GM12878 (cell line): ENCODE measurements at regions not wholly inside any gene's neighbourhood (a gene's known extent, or its start where the extent isn't known, plus 50 kb on each side); places are given as distances from the start of the nearest gene placed in this dataset.

ENCODE experiments used
- ATAC-seq: fragments of 200-7000 bp; cut with Tn5 transposase; 3 replicates; pipeline ENCODE4 v1.9.1; 2020; ENCODE audit warnings: mild to moderate bottlenecking, moderate library complexity
- BruUV-seq: library from RNA; stranded (reverse); fragments of 400-500 nt; replicated peaks from 2 replicates; lab custom pipeline; 2021; lab: Mats Ljungman, UMichigan
- CTCF ChIA-PET: fragments of 300-600 bp; sonication (Branson Sonifier 250); formaldehyde crosslinking; extraction: SDS; loops from one replicate; lab custom pipeline; 2021; ENCODE audit warnings: inconsistent platforms; lab: Yijun Ruan, JAX
- POLR2A ChIA-PET: fragments of 350-600 bp; formaldehyde crosslinking; extraction: SDS; loops from one replicate; lab custom pipeline; 2021; ENCODE audit warnings: inconsistent platforms; lab: Charles Lee
- RAD21 ChIA-PET: fragments of 300-600 bp; sonication (Branson Sonifier 250); formaldehyde crosslinking; loops from one replicate; lab custom pipeline; 2023; ENCODE audit warnings: antibody characterized with exemption; ENCODE audit not compliant: unreplicated experiment; lab: Charles Lee
- SMC1A ChIA-PET: fragments of 300-600 bp; sonication (Branson Sonifier 250); formaldehyde crosslinking; loops from one replicate; lab custom pipeline; 2023; ENCODE audit not compliant: unreplicated experiment, uncharacterized antibody; lab: Charles Lee
- DNase-seq: peaks from one replicate; pipeline ENCODE4 v3.0.0-alpha.2; 2011; ENCODE audit warnings: low read depth, low spot score
- FAIRE-seq: peaks from 3 replicates; lab custom pipeline; 2011; peaks lifted over from hg19 to GRCh38; lab: Jason Lieb, UNC
- H2AFZ ChIP-seq: 2 replicates; pipeline ENCODE4 v1.6.0; 2011; ENCODE audit warnings: low read depth, low read length, control low read depth; ENCODE audit not compliant: control insufficient read depth
- H3K27ac ChIP-seq: 2 replicates; pipeline ENCODE4 v1.5.1; 2011; ENCODE audit warnings: control low read depth; ENCODE audit not compliant: control insufficient read depth, insufficient read depth
- H3K27me3 ChIP-seq, 2 experiments: replicated peaks in 1 of 2; 2 replicates each; pipeline versions ENCODE4 v1.6.0 to v1.6.1; 2011; ENCODE audit warnings: low read length in 1 of 2; ENCODE audit not compliant: control insufficient read depth in 2 of 2, insufficient read depth in 2 of 2
- H3K36me3 ChIP-seq, 2 experiments: 2 replicates each; pipeline ENCODE4 v1.5.1; 2011; ENCODE audit warnings: low read length in 1 of 2; ENCODE audit not compliant: control insufficient read depth in 2 of 2, insufficient read depth in 2 of 2
- H3K4me1 ChIP-seq: 2 replicates; pipeline ENCODE4 v1.6.1; 2011; ENCODE audit warnings: mild to moderate bottlenecking, low read length, moderate library complexity, mixed read lengths; ENCODE audit not compliant: control insufficient read depth, insufficient read depth
- H3K4me2 ChIP-seq: 2 replicates; pipeline ENCODE4 v1.6.0; 2011; ENCODE audit warnings: control low read depth; ENCODE audit not compliant: control insufficient read depth, insufficient read depth
- H3K4me3 ChIP-seq: fragments of 200-600 bp; sonication (generic); 2 replicates; pipeline ENCODE4 v1.5.1; 2016
- H3K79me2 ChIP-seq: 2 replicates; pipeline ENCODE4 v1.6.0; 2011; ENCODE audit warnings: low read length; ENCODE audit not compliant: control insufficient read depth, insufficient read depth
- H3K9ac ChIP-seq: 2 replicates; pipeline ENCODE4 v1.8.0; 2011; ENCODE audit warnings: low read length, control low read depth, mixed read lengths; ENCODE audit not compliant: control insufficient read depth, insufficient read depth
- H3K9me3 ChIP-seq: replicated peaks from 3 replicates; pipeline ENCODE4 v1.5.1; 2011; ENCODE audit warnings: mild to moderate bottlenecking, low read length; ENCODE audit not compliant: control insufficient read depth, insufficient read depth
- H4K20me1 ChIP-seq: 2 replicates; pipeline ENCODE4 v1.6.0; 2011; ENCODE audit not compliant: control insufficient read depth, insufficient read depth
- BCL11A ChIP-seq: IDR thresholded peaks from 2 replicates; pipeline ENCODE4 v1.6.1; 2011; ENCODE audit warnings: low read depth, low read length
- CHD1 ChIP-seq: IDR thresholded peaks from 2 replicates; pipeline ENCODE4 v1.6.1; 2012; ENCODE audit warnings: low read depth, low read length, improper control_type of control experiment
- CHD4 ChIP-seq: fragments of 200-600 bp; sonication (generic); IDR thresholded peaks from 2 replicates; pipeline ENCODE4 v1.6.1; 2016; ENCODE audit warnings: mild to moderate bottlenecking
- FOXK2 ChIP-seq: fragments of 450-650 bp; IDR thresholded peaks from 2 replicates; pipeline ENCODE4 v1.6.1; 2017; ENCODE audit warnings: mild to moderate bottlenecking, moderate library complexity
- HDAC6 ChIP-seq: fragments of 200-600 bp; sonication (generic); IDR thresholded peaks from one replicate; pipeline ENCODE4 v1.8.0; 2017; ENCODE audit warnings: antibody characterized with exemption; ENCODE audit not compliant: unreplicated experiment
- MTA2 ChIP-seq: fragments of 450-650 bp; IDR thresholded peaks from 2 replicates; pipeline ENCODE4 v1.6.1; 2016; ENCODE audit warnings: low read depth, mild to moderate bottlenecking, moderate library complexity
- NR2C1 ChIP-seq: fragments of 450-650 bp; IDR thresholded peaks from 2 replicates; pipeline ENCODE4 v1.6.1; 2017; ENCODE audit warnings: antibody characterized with exemption, mild to moderate bottlenecking, moderate library complexity
- POLR2AphosphoS5 ChIP-seq: IDR thresholded peaks from 2 replicates; pipeline ENCODE4 v1.6.1; 2011; ENCODE audit warnings: mild to moderate bottlenecking, low read length, inconsistent platforms
- PRDM15 ChIP-seq: fragments of 450-650 bp; formaldehyde crosslinking; IDR thresholded peaks from 2 replicates; pipeline ENCODE4 v1.4.0; 2020; ENCODE audit warnings: mild to moderate bottlenecking, moderate library complexity
- SKIL ChIP-seq: fragments of 450-650 bp; IDR thresholded peaks from 2 replicates; pipeline ENCODE4 v1.6.1; 2017; ENCODE audit warnings: mild to moderate bottlenecking, low read depth, inconsistent platforms; ENCODE audit not compliant: poor library complexity, severe bottlenecking
- SMAD1 ChIP-seq: fragments of 450-650 bp; IDR thresholded peaks from 2 replicates; pipeline ENCODE4 v1.6.1; 2018; ENCODE audit warnings: mild to moderate bottlenecking, low read depth; ENCODE audit not compliant: partially characterized antibody
- SMARCA5 ChIP-seq: fragments of 450-650 bp; IDR thresholded peaks from 2 replicates; pipeline ENCODE4 v1.6.1; 2017; ENCODE audit warnings: mild to moderate bottlenecking
- SRF ChIP-seq, 2 experiments: IDR thresholded peaks; 2 replicates each; pipeline ENCODE4 v1.6.1; 2011; ENCODE audit warnings: low read depth in 2 of 2, low read length in 2 of 2, mild to moderate bottlenecking in 1 of 2, moderate library complexity in 1 of 2
- TCF12 ChIP-seq: IDR thresholded peaks from 2 replicates; pipeline ENCODE4 v1.6.1; 2011; ENCODE audit warnings: low read depth, mild to moderate bottlenecking, low read length
- YY1 ChIP-seq: IDR thresholded peaks from 2 replicates; pipeline ENCODE4 v1.6.1; 2011; ENCODE audit warnings: low read depth, mild to moderate bottlenecking, low read length
- ZNF207 ChIP-seq: fragments of 450-650 bp; IDR thresholded peaks from 2 replicates; pipeline ENCODE4 v1.6.1; 2014; ENCODE audit warnings: antibody characterized with exemption, mild to moderate bottlenecking, borderline replicate concordance
- ZNF217 ChIP-seq: fragments of 450-650 bp; IDR thresholded peaks from 2 replicates; pipeline ENCODE4 v1.6.1; 2017; ENCODE audit warnings: antibody characterized with exemption, mild to moderate bottlenecking
- WGBS: methylation state at CpG from one replicate; pipeline ENCODE4 v1.1.6; 2016; ENCODE audit warnings: low lambda C conversion rate; ENCODE audit not compliant: insufficient replicate concordance, insufficient coverage; ENCODE audit errors: missing lambda C conversion rate; 5-methylcytosine and 5-hydroxymethylcytosine counted together
- in situ Hi-C: fragments of 300-500 bp; cut with MboI; formaldehyde crosslinking; loops from 9 replicates; pipeline ENCODE4 v1.14.3; 2018; ENCODE audit warnings: mixed read lengths
- intact Hi-C: fragments of 100-400 bp; cut with micrococcal nuclease; formaldehyde crosslinking; loops from one replicate; pipeline ENCODE4 v1.14.2; 2022; ENCODE audit not compliant: unreplicated experiment

GRCh38 chr2:163269374-163270021 lies 430.9 kb upstream of the KCNH7 start:
- intact Hi-C loops: no loop called here
- RAD21 ChIA-PET: no interaction called here
- 54% methylated on average over 9 of the region's 9 CpGs for WGBS
- DNase-seq: no peak
- no peaks in the 10 kb centered on the region for H3K79me2 ChIP-seq
- no peak for TF ChIP-seq POLR2AphosphoS5
- no peak for TF ChIP-seq YY1
- no peak for TF ChIP-seq ZNF217
- TF ChIP-seq MTA2: no peak
- no peak for TF ChIP-seq NR2C1
- no peak for TF ChIP-seq HDAC6
- TF ChIP-seq BCL11A: no peak
- no peak for TF ChIP-seq CHD4
- TF ChIP-seq FOXK2: no peak
- no peak for TF ChIP-seq ZNF207
- TF ChIP-seq PRDM15 (CRISPR knock-in tag): no peak
- no peak for TF ChIP-seq TCF12
- no peak for TF ChIP-seq CHD1
- no peak for TF ChIP-seq SMARCA5
- no peak for TF ChIP-seq SKIL
- no peak for TF ChIP-seq SRF (IDR thresholded peaks at IDR 0.05; ENCODE audit: low read depth in 2 of 2, low read length in 2 of 2)
- TF ChIP-seq SMAD1: no peak
- TF ChIP-seq, all 136 proteins: peak for 0
- FAIRE-seq (no peak), ATAC-seq (no peak)
- no peaks in the 10 kb centered on the region for H3K4me1 ChIP-seq
- CTCF ChIA-PET: no interaction called here
- no peaks in the 10 kb centered on the region for H3K36me3 ChIP-seq
- H3K4me2 ChIP-seq: no peak overlapping the region
- no peak overlapping the region for H2AFZ ChIP-seq
- BruUV-seq: no TSS peak
- SMC1A ChIA-PET: no interaction called here
- no peaks in the 10 kb centered on the region for H3K9me3 ChIP-seq
- no peaks in the 10 kb centered on the region for H3K27me3 ChIP-seq
- POLR2A ChIA-PET: no interaction called here
- no peak overlapping the region for H3K27ac ChIP-seq
- no peaks in the 10 kb centered on the region for H4K20me1 ChIP-seq
- H3K4me3 ChIP-seq: no peak overlapping the region
- in situ Hi-C loops: no loop called here
- H3K9ac ChIP-seq: no peak overlapping the region
